GM19467 (cell line): ENCODE measurements at regions not wholly inside any gene's neighbourhood (a gene's known extent, or its start where the extent isn't known, plus 50 kb on each side); places are given as distances from the start of the nearest gene placed in this dataset.

ENCODE experiments used
- ATAC-seq: cut with Tn5 transposase; IDR thresholded peaks from one replicate; pipeline ENCODE4 v1.9.1; 2021; ENCODE audit warnings: mild to moderate bottlenecking, moderate library complexity; ENCODE audit not compliant: unreplicated experiment

- ATAC-seq = no peak
Observed at GRCh38 chr2:128733450-128733849, 414.8 kb upstream of the HS6ST1 start.

- peak; percentile 44 for ATAC-seq
Observed at GRCh38 chr2:128734521-128735295, 416.0 kb upstream of the HS6ST1 start.

- ATAC-seq = no peak
Observed at GRCh38 chr2:128735296-128735960, 416.8 kb upstream of the HS6ST1 start.

GRCh38 chr2:128736046-128736688, 417.5 kb upstream of the HS6ST1 start:
- ATAC-seq = no peak

GRCh38 chr2:128736689-128737545, 418.2 kb upstream of the HS6ST1 start:
- peak; percentile 37 for ATAC-seq

GRCh38 chr2:128737546-128737826, 418.8 kb upstream of the HS6ST1 start:
- no peak for ATAC-seq

GRCh38 chr2:128738446-128739110, 419.9 kb upstream of the HS6ST1 start:
- ATAC-seq = no peak

- no peak for ATAC-seq
Observed at GRCh38 chr2:128742467-128742866, 423.8 kb upstream of the HS6ST1 start.

- ATAC-seq = no peak
Observed at GRCh38 chr2:128745946-128746345, 427.3 kb upstream of the HS6ST1 start.

- ATAC-seq = no peak
Observed at GRCh38 chr2:128746356-128746755, 427.7 kb upstream of the HS6ST1 start.

- no peak for ATAC-seq
Observed at GRCh38 chr2:128748336-128748735, 429.7 kb upstream of the HS6ST1 start.

- no peak for ATAC-seq
Observed at GRCh38 chr2:128748835-128749605, 430.4 kb upstream of the HS6ST1 start.

- ATAC-seq = no peak
Observed at GRCh38 chr2:128750328-128751165, 431.9 kb upstream of the HS6ST1 start.

GRCh38 chr2:128751746-128752145, 433.1 kb upstream of the HS6ST1 start:
- ATAC-seq = no peak

GRCh38 chr2:128752691-128753263, 434.1 kb upstream of the HS6ST1 start:
- ATAC-seq = no peak

- no peak for ATAC-seq
Observed at GRCh38 chr2:128753321-128753720, 434.7 kb upstream of the HS6ST1 start.

GRCh38 chr2:128753800-128754199, 435.1 kb upstream of the HS6ST1 start:
- no peak for ATAC-seq

- peak; percentile 93 for ATAC-seq
Observed at GRCh38 chr2:128754246-128754724, 435.6 kb upstream of the HS6ST1 start.
